Endodermal cell (in vitro differentiated cells): ENCODE measurements at regions not wholly inside any gene's neighbourhood (a gene's known extent, or its start where the extent isn't known, plus 50 kb on each side); places are given as distances from the start of the nearest gene placed in this dataset.
"Not testable (repeated sequence)": the region's sequence is repeated elsewhere in the genome, so short reads cannot be mapped to it uniquely, and the experiment has no call there.

ENCODE experiments used
- DNase-seq: peaks from one replicate; pipeline ENCODE4 v3.0.0-alpha.2; 2017
- H3K27ac ChIP-seq: 2 replicates; pipeline ENCODE4 v1.5.1; 2013; ENCODE audit warnings: mild to moderate bottlenecking, low read depth, low read length, moderate library complexity
- H3K27me3 ChIP-seq: 2 replicates; pipeline ENCODE4 v1.6.1; 2013; ENCODE audit warnings: mild to moderate bottlenecking, low read length, moderate library complexity; ENCODE audit not compliant: insufficient read depth, control insufficient read depth, poor library complexity, severe bottlenecking
- H3K36me3 ChIP-seq: 2 replicates; pipeline ENCODE4 v1.7.0; 2013; ENCODE audit warnings: mild to moderate bottlenecking, low read length, moderate library complexity; ENCODE audit not compliant: control insufficient read depth, insufficient read depth
- H3K4me1 ChIP-seq: one replicate; pipeline ENCODE4 v1.7.0; 2013; ENCODE audit warnings: low read length; ENCODE audit not compliant: control insufficient read depth, insufficient read depth
- H3K4me3 ChIP-seq: 2 replicates; pipeline ENCODE4 v1.5.1; 2013; ENCODE audit warnings: mild to moderate bottlenecking, low read length, moderate library complexity
- H3K9ac ChIP-seq: 2 replicates; pipeline ENCODE4 v1.6.1; 2013; ENCODE audit warnings: mild to moderate bottlenecking, low read length, moderate library complexity; ENCODE audit not compliant: poor library complexity, severe bottlenecking; ENCODE audit errors: extremely low read depth
- H3K9me3 ChIP-seq: 2 replicates; pipeline ENCODE4 v1.6.1; 2013; ENCODE audit warnings: mild to moderate bottlenecking, low read length, moderate library complexity; ENCODE audit not compliant: control insufficient read depth
- H3K27ac Mint-ChIP-seq: 2 replicates; pipeline ENCODE4 v1.8.0; 2020; ENCODE audit warnings: mixed read lengths
- H3K27me3 Mint-ChIP-seq: 2 replicates; pipeline ENCODE4 v1.8.0; 2021; ENCODE audit warnings: mild to moderate bottlenecking, mixed read lengths; ENCODE audit not compliant: insufficient read depth
- H3K36me3 Mint-ChIP-seq: 2 replicates; pipeline ENCODE4 v1.8.0; 2020; ENCODE audit warnings: low read depth, mixed read lengths
- H3K4me1 Mint-ChIP-seq: 2 replicates; pipeline ENCODE4 v1.8.0; 2020; ENCODE audit warnings: mixed read lengths
- H3K4me3 Mint-ChIP-seq: 2 replicates; pipeline ENCODE4 v1.8.0; 2020; ENCODE audit warnings: mild to moderate bottlenecking, moderate library complexity, mixed read lengths
- H3K9me3 Mint-ChIP-seq: 2 replicates; pipeline ENCODE4 v1.8.0; 2020; ENCODE audit warnings: mild to moderate bottlenecking, mixed read lengths
- WGBS, 2 experiments: methylation state at CpG; one replicate each; pipeline versions ENCODE4 v1.1.5 to v1.1.7; 2013; ENCODE audit warnings: missing lambda C conversion rate in 2 of 2, mixed read lengths in 1 of 2; ENCODE audit not compliant: insufficient coverage in 1 of 2, insufficient read length in 1 of 2; 5-methylcytosine and 5-hydroxymethylcytosine counted together
- TF ChIP-seq, protein P1 (sequence below): fragments of 200-600 bp; sonication (generic); conservative IDR thresholded peaks from 2 replicates; pipeline ENCODE4 v1.5.0; 2021; ENCODE audit warnings: antibody characterized with exemption, mild to moderate bottlenecking

DNA sequence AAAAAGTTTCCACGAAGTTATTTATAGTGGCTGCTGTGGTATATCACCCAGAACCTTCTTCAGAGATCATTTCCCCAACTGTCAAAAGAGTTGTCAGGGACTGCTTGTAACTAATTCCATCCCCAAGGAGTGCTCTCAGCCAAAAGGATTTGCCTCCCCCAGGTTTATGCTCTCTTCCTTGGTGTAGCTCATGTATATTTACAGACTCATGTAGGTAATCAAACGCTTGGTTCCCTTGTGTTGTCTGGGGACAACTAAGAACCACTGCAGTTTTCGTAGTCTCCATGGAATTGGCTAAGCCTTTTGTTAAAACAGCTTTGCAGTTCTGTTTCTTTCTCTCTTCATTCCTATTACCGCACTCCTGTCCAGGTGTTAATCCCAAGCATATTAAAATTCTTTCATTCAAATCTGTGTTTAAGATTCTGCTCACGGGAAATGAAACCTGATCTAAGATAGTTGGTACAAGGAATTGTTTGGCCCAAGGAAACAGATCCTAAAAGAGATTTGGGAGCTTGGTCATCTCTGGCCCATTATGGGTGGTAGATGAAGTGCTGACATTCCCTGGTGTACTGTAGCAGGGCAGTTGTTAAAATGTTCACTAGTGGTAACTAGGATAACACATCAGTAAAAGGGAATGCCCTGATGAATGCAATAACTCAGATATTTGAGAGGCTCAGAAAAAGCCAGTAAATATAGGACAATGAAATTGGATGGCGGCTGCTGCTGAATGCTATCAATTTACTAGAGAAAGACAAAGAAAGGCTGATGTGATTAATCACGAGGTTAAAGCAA, 361.3 kb upstream of the GBE1 start:
- Histone ChIP-seq H3K9ac (no peak overlapping the region), H3K27ac (no peak overlapping the region), H3K4me3 (no peak overlapping the region), H3K9me3 (no peaks in the 10 kb centered on the region), H3K4me1 (no peaks in the 10 kb centered on the region), H3K36me3 (no peaks in the 10 kb centered on the region), H3K27me3 (no peaks in the 10 kb centered on the region)
- DNase-seq, result no peak
- TF ChIP-seq, protein P1, sequence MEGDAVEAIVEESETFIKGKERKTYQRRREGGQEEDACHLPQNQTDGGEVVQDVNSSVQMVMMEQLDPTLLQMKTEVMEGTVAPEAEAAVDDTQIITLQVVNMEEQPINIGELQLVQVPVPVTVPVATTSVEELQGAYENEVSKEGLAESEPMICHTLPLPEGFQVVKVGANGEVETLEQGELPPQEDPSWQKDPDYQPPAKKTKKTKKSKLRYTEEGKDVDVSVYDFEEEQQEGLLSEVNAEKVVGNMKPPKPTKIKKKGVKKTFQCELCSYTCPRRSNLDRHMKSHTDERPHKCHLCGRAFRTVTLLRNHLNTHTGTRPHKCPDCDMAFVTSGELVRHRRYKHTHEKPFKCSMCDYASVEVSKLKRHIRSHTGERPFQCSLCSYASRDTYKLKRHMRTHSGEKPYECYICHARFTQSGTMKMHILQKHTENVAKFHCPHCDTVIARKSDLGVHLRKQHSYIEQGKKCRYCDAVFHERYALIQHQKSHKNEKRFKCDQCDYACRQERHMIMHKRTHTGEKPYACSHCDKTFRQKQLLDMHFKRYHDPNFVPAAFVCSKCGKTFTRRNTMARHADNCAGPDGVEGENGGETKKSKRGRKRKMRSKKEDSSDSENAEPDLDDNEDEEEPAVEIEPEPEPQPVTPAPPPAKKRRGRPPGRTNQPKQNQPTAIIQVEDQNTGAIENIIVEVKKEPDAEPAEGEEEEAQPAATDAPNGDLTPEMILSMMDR, result no peak
- Mint-ChIP-seq H3K4me1 (no peaks in the 10 kb centered on the region), H3K4me3 (no peak overlapping the region), H3K27me3 (no peaks in the 10 kb centered on the region), H3K27ac (no peak overlapping the region), H3K36me3 (no peaks in the 10 kb centered on the region), H3K9me3 (peaks cover 2% of the 10 kb centered on the region)
- WGBS, 2 experiments, result 92 to 94% methylated on average over 6 to 7 of the region's 7 CpGs

DNA sequence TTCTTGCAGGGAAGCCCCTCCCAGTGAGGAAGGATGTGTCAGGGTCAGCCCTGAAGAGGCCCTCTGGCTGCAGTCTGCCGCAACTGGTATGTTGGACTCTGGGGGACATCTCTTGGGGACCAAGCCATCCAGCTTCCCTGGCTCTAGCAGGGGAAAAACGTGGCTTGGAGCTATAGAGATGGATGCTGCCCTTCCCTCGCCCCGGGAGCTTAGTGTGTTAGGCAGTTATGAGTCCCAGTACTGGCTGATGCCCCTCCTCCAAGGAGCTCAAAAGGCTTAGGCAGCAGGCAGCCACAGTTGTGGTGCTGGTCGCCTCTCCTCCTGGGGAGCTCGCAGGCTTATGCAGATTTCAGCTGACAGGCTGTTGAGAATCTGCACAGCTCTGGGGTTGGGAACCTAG, 353.1 kb upstream of the GBE1 start:
- Histone ChIP-seq H3K36me3 (no peaks in the 10 kb centered on the region), H3K4me1 (no peaks in the 10 kb centered on the region), H3K4me3 (no peak overlapping the region), H3K27me3 (no peaks in the 10 kb centered on the region), H3K27ac (no peak overlapping the region), H3K9me3 (peaks cover 11% of the 10 kb centered on the region), H3K9ac (no peak overlapping the region)
- DNase-seq, result peak; percentile 59
- Mint-ChIP-seq H3K36me3 (no peaks in the 10 kb centered on the region), H3K9me3 (peaks cover 29% of the 10 kb centered on the region), H3K27ac (no peak overlapping the region), H3K27me3 (no peaks in the 10 kb centered on the region), H3K4me3 (no peak overlapping the region), H3K4me1 (no peaks in the 10 kb centered on the region)
- TF ChIP-seq, protein P1, result no peak
- 78 to 89% methylated on average over 3 to 6 of the region's 6 CpGs for WGBS, 2 experiments

DNA sequence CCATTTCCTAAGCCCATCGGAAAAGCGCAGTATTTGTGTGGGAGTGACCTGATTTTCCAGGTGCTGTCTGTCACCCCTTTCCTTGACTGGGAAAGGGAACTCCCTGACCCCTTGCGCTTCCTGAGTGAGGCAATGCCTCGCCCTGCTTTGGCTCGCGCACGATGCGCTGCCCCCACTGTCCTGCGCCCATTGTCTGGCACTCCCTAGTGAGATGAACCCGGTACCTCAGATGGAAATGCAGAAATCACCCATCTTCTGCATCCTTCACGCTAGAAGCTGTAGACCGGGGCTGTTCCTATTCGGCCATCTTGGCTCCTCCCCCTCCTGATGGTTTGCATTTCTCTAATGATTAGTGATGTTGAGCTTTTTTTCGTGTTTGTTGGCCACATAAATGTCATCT, 349.3 kb upstream of the GBE1 start:
- not testable (repeated sequence) for H3K27ac ChIP-seq, H3K36me3 ChIP-seq, H3K4me3 Mint-ChIP-seq, H3K27ac Mint-ChIP-seq, H3K27me3 ChIP-seq, H3K4me3 ChIP-seq, DNase-seq, H3K36me3 Mint-ChIP-seq, H3K27me3 Mint-ChIP-seq, H3K9ac ChIP-seq, H3K4me1 ChIP-seq, H3K4me1 Mint-ChIP-seq
- H3K9me3 Mint-ChIP-seq, result peaks cover 34% of the 10 kb centered on the region
- WGBS, 2 experiments, result 94% methylated on average over 7 to 14 of the region's 14 CpGs
- peaks cover 11% of the 10 kb centered on the region for H3K9me3 ChIP-seq
